MM.1S (cell line): ENCODE measurements at regions not wholly inside any gene's neighbourhood (a gene's known extent, or its start where the extent isn't known, plus 50 kb on each side); places are given as distances from the start of the nearest gene placed in this dataset.
"Not testable (repeated sequence)": the region's sequence is repeated elsewhere in the genome, so short reads cannot be mapped to it uniquely, and the experiment has no call there.

Experiments used
- DNase-seq: peaks from one replicate; pipeline ENCODE4 v3.0.0-alpha.2; 2015
- H2AFZ ChIP-seq: fragments of 300-600 bp; sonication (generic); 2 replicates; pipeline ENCODE4 v1.6.0; 2016; ENCODE audit warnings: antibody characterized with exemption, low read length
- H3F3A ChIP-seq: fragments of 300-600 bp; sonication (generic); 2 replicates; pipeline ENCODE4 v1.6.1; 2016; ENCODE audit warnings: mild to moderate bottlenecking, antibody characterized with exemption, low read length, moderate library complexity, mixed read lengths; ENCODE audit not compliant: insufficient read depth
- H3K27ac ChIP-seq: fragments of 300-600 bp; sonication (generic); 2 replicates; pipeline ENCODE4 v1.5.1; 2016; ENCODE audit warnings: mild to moderate bottlenecking, low read length
- H3K27me3 ChIP-seq: fragments of 300-600 bp; sonication (generic); replicated peaks from 2 replicates; pipeline ENCODE4 v1.6.0; 2016; ENCODE audit warnings: low read length; ENCODE audit not compliant: insufficient read depth
- H3K36me3 ChIP-seq: fragments of 300-600 bp; sonication (generic); replicated peaks from 2 replicates; pipeline ENCODE4 v1.6.1; 2016; ENCODE audit warnings: mild to moderate bottlenecking, low read length, mixed read lengths; ENCODE audit not compliant: insufficient read depth
- H3K4me1 ChIP-seq: fragments of 300-600 bp; sonication (generic); 2 replicates; pipeline ENCODE4 v1.6.1; 2016; ENCODE audit warnings: low read length, mixed read lengths
- H3K4me2 ChIP-seq: fragments of 300-600 bp; sonication (generic); 2 replicates; pipeline ENCODE4 v1.6.0; 2016; ENCODE audit warnings: low read depth, low read length
- H3K4me3 ChIP-seq: fragments of 300-600 bp; sonication (generic); 2 replicates; pipeline ENCODE4 v1.5.1; 2016; ENCODE audit warnings: low read length, mixed read lengths
- H3K79me2 ChIP-seq: fragments of 300-600 bp; sonication (generic); 2 replicates; pipeline ENCODE4 v1.6.1; 2016; ENCODE audit warnings: mixed run types, low read length, mixed read lengths
- H3K9ac ChIP-seq: fragments of 300-600 bp; sonication (generic); 2 replicates; pipeline ENCODE4 v1.6.1; 2016; ENCODE audit warnings: low read length, mixed read lengths
- H3K9me2 ChIP-seq: fragments of 300-600 bp; sonication (generic); replicated peaks from 2 replicates; pipeline ENCODE4 v1.6.1; 2016; ENCODE audit warnings: mild to moderate bottlenecking, low read length, mixed read lengths; ENCODE audit not compliant: insufficient read depth
- H3K9me3 ChIP-seq: fragments of 300-600 bp; sonication (generic); replicated peaks from 2 replicates; pipeline ENCODE4 v1.6.1; 2016; ENCODE audit warnings: mild to moderate bottlenecking, low read length, mixed read lengths; ENCODE audit not compliant: insufficient read depth
- H4K20me1 ChIP-seq: fragments of 300-600 bp; sonication (generic); 2 replicates; pipeline ENCODE4 v1.6.1; 2016; ENCODE audit warnings: mild to moderate bottlenecking, low read length, moderate library complexity, mixed read lengths; ENCODE audit not compliant: insufficient read depth

DNA sequence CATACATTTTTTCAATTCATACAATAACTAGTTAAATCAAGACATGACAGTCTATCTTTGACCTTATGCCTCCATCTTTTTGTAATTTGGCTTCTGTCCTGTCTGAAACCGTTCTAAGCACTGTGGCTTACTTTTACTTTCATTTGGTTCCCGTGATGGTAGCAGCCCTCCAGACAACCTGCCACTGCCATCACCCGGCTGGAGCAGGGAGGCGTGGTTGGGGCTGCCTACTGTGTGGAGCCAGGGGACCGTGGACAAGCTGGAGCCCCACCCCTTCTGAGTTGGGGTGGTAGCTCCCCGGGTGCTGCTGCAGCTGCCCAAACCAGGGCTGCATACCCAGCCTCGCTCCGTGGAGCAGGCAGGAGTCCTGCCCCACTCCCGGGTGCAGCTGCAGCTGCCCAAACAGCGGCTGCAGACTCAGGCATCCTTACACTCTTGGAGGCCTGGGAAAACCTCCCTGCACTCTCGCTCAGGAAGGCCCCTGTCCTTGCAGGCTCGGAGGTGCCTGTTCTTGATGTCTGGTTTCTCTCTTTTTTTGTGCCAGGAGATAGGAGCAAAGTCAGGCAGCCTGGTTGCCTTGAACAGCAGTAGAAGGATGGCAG, 312.4 kb downstream of the ANKRD30B start:
- not testable (repeated sequence) for H3K9ac ChIP-seq, H2AFZ ChIP-seq, H3K79me2 ChIP-seq, H3K27me3 ChIP-seq, H3F3A ChIP-seq, H3K4me2 ChIP-seq, H3K4me3 ChIP-seq, H3K9me3 ChIP-seq, H3K4me1 ChIP-seq, H3K27ac ChIP-seq, H3K9me2 ChIP-seq, H4K20me1 ChIP-seq, H3K36me3 ChIP-seq
- DNase-seq: peak; percentile 8

DNA sequence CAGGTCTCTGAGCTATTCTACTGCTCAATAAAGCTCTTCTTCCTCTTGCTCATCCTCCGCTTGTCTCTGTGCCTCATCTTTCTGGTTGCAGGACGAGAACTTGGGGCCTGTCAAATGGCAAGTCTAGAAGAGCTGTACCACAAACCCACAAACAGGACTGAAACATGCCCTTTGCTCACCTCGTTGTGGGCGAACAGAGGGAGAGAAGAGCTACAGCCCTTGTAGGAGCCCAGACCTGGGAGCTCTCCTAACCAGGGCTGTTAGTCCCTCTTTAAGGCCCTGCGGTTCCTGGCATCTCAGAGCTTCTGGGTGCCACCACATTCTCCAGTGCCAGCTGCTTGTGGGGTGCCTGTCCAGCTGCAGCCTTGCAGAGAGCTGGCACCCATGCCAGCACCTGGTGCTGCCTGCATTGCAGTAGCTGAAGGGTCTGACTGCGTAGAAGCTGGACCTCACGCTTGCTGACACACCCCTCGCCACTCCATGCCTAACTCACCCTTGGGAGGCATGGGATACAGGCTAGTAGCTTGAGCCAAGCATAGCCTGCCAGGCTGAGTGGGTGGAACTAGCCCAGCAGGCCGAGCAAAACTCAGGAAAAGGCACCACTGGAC, 313.4 kb downstream of the ANKRD30B start:
- H3K4me2 ChIP-seq, DNase-seq, H3F3A ChIP-seq, H3K4me3 ChIP-seq, H3K9me3 ChIP-seq, H4K20me1 ChIP-seq, H3K27ac ChIP-seq, H3K9me2 ChIP-seq, H3K4me1 ChIP-seq, H3K79me2 ChIP-seq, H3K27me3 ChIP-seq, H2AFZ ChIP-seq, H3K9ac ChIP-seq, H3K36me3 ChIP-seq: not testable (repeated sequence)

DNA sequence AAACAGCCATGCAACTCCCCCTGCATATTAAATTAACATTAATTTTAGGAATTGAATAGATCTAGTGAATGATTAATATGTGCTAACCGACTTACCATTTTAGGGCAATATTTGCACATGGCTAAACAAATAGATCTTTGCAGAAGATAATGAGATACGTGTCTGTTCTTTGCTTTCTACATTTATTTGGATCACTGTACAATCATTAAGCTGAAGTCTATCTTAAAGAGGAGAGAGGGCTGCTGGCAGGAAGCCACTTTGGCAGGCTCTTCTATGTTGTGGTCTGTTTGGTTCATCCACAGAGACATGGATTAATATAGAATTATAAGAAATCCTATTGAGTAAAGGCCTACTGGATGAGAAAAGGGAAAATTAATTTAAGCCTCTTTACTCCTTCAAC, 318.5 kb downstream of the ANKRD30B start:
- H3K4me3 ChIP-seq, H3K79me2 ChIP-seq, H2AFZ ChIP-seq, H3K9me2 ChIP-seq, H3K9ac ChIP-seq, H4K20me1 ChIP-seq, DNase-seq, H3K9me3 ChIP-seq, H3K27me3 ChIP-seq, H3K4me2 ChIP-seq, H3K36me3 ChIP-seq, H3K4me1 ChIP-seq, H3K27ac ChIP-seq, H3F3A ChIP-seq: not testable (repeated sequence)

DNA sequence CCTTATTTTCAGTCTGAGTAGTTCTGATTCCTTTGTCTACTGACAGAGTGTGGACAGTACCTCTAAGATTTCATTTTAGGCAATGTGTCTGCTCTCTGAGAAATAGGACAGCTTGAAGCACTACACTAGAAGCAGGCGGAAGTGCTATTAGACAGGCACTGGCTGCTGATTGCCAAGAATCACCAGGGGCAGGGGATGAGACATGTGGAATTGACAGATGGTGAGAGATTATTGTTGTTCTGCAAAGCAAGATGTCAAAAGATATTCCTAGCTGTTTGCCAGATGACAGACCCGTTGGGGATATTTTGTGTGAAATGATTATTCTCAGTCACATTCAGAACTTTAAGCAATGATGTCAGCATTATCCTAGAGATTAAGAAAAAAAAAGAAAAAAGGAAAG, 323.3 kb downstream of the ANKRD30B start:
- not testable (repeated sequence) for H3K9me3 ChIP-seq, H4K20me1 ChIP-seq, H3K27ac ChIP-seq, DNase-seq, H3K4me2 ChIP-seq, H3K79me2 ChIP-seq, H3K36me3 ChIP-seq, H3K9me2 ChIP-seq, H3K9ac ChIP-seq, H3K4me1 ChIP-seq, H3K27me3 ChIP-seq, H2AFZ ChIP-seq, H3K4me3 ChIP-seq, H3F3A ChIP-seq
